ENCODE measurements at regions not wholly inside any gene's neighbourhood (a gene's known extent, or its start where the extent isn't known, plus 50 kb on each side); places are given as distances from the start of the nearest gene placed in this dataset.
"Not testable (repeated sequence)": the region's sequence is repeated elsewhere in the genome, so short reads cannot be mapped to it uniquely, and the experiment has no call there.

- H3K4me1 ChIP-seq (ENCODE audit: insufficient read depth, low read length) = peaks cover 8% of the 10 kb centered on the region
Measured at GRCh38 chr9:624935-625500, 216.5 kb upstream of the DMRT1 start.

GRCh38 chr9:625613-626012 is 215.9 kb upstream of the DMRT1 start:
- Histone ChIP-seq H3K4me1 (ENCODE audit: insufficient read depth, low read length) (peaks cover 8% of the 10 kb centered on the region), H3K9me3 (ENCODE audit: low read depth, low read length) (no peaks in the 10 kb centered on the region), H3K27me3 (ENCODE audit: insufficient read depth, low read length) (no peaks in the 10 kb centered on the region), H3K4me3 (ENCODE audit: low read length) (no peak overlapping the region)

More at GRCh38 chr9:624935-625500, 216.5 kb upstream of the DMRT1 start:
- Histone ChIP-seq H3K4me3 (ENCODE audit: low read length) (no peak overlapping the region), H3K27me3 (ENCODE audit: insufficient read depth, low read length) (no peaks in the 10 kb centered on the region), H3K9me3 (ENCODE audit: low read depth, low read length) (no peaks in the 10 kb centered on the region)

GRCh38 chr9:626114-626513 is 215.4 kb upstream of the DMRT1 start:
- not testable (repeated sequence) for H3K27me3 ChIP-seq (ENCODE audit: insufficient read depth, low read length); H3K4me3 ChIP-seq (ENCODE audit: low read length); H3K9me3 ChIP-seq (ENCODE audit: low read depth, low read length); H3K4me1 ChIP-seq (ENCODE audit: insufficient read depth, low read length)

- peaks cover 9% of the 10 kb centered on the region for H3K4me1 ChIP-seq (ENCODE audit: insufficient read depth, low read length)
- H3K9me3 ChIP-seq (ENCODE audit: low read depth, low read length) = no peaks in the 10 kb centered on the region
- no peaks in the 10 kb centered on the region for H3K27me3 ChIP-seq (ENCODE audit: insufficient read depth, low read length)
- no peak overlapping the region for H3K4me3 ChIP-seq (ENCODE audit: low read length)
Measured at GRCh38 chr9:626596-626995, 214.9 kb upstream of the DMRT1 start.

GRCh38 chr9:627336-627970 is 214.0 kb upstream of the DMRT1 start:
- Histone ChIP-seq H3K4me3 (ENCODE audit: low read length) (no peak overlapping the region), H3K4me1 (ENCODE audit: insufficient read depth, low read length) (peaks cover 8% of the 10 kb centered on the region), H3K27me3 (ENCODE audit: insufficient read depth, low read length) (no peaks in the 10 kb centered on the region), H3K9me3 (ENCODE audit: low read depth, low read length) (no peaks in the 10 kb centered on the region)

GRCh38 chr9:629146-629545 is 212.4 kb upstream of the DMRT1 start:
- peaks cover 8% of the 10 kb centered on the region for H3K4me1 ChIP-seq (ENCODE audit: insufficient read depth, low read length)
- no peaks in the 10 kb centered on the region for H3K27me3 ChIP-seq (ENCODE audit: insufficient read depth, low read length)

GRCh38 chr9:630817-631216 is 210.7 kb upstream of the DMRT1 start:
- Histone ChIP-seq H3K4me1 (ENCODE audit: insufficient read depth, low read length) (peaks cover 8% of the 10 kb centered on the region), H3K27me3 (ENCODE audit: insufficient read depth, low read length) (no peaks in the 10 kb centered on the region), H3K9me3 (ENCODE audit: low read depth, low read length) (no peaks in the 10 kb centered on the region), H3K4me3 (ENCODE audit: low read length) (no peak overlapping the region)

More at GRCh38 chr9:629146-629545, 212.4 kb upstream of the DMRT1 start:
- no peak overlapping the region for H3K4me3 ChIP-seq (ENCODE audit: low read length)
- no peaks in the 10 kb centered on the region for H3K9me3 ChIP-seq (ENCODE audit: low read depth, low read length)

- Histone ChIP-seq H3K4me3 (ENCODE audit: low read length) (no peak overlapping the region), H3K9me3 (ENCODE audit: low read depth, low read length) (no peaks in the 10 kb centered on the region), H3K4me1 (ENCODE audit: insufficient read depth, low read length) (peaks cover 8% of the 10 kb centered on the region), H3K27me3 (ENCODE audit: insufficient read depth, low read length) (no peaks in the 10 kb centered on the region)
Measured at GRCh38 chr9:631596-631995, 209.9 kb upstream of the DMRT1 start.

- H3K9me3 ChIP-seq (ENCODE audit: low read depth, low read length) = no peaks in the 10 kb centered on the region
- peaks cover 8% of the 10 kb centered on the region for H3K4me1 ChIP-seq (ENCODE audit: insufficient read depth, low read length)
- no peak overlapping the region for H3K4me3 ChIP-seq (ENCODE audit: low read length)
- no peaks in the 10 kb centered on the region for H3K27me3 ChIP-seq (ENCODE audit: insufficient read depth, low read length)
Measured at GRCh38 chr9:633461-633860, 208.0 kb upstream of the DMRT1 start.

- Histone ChIP-seq H3K27me3 (ENCODE audit: insufficient read depth, low read length) (no peaks in the 10 kb centered on the region), H3K4me3 (ENCODE audit: low read length) (no peak overlapping the region), H3K9me3 (ENCODE audit: low read depth, low read length) (no peaks in the 10 kb centered on the region), H3K4me1 (ENCODE audit: insufficient read depth, low read length) (peaks cover 3% of the 10 kb centered on the region)
Measured at GRCh38 chr9:636931-637591, 204.4 kb upstream of the DMRT1 start.

GRCh38 chr9:638152-638551 is 203.3 kb upstream of the DMRT1 start:
- no peaks in the 10 kb centered on the region for H3K9me3 ChIP-seq (ENCODE audit: low read depth, low read length)
- H3K27me3 ChIP-seq (ENCODE audit: insufficient read depth, low read length) = no peaks in the 10 kb centered on the region
- peaks cover 4% of the 10 kb centered on the region for H3K4me1 ChIP-seq (ENCODE audit: insufficient read depth, low read length)
- no peak overlapping the region for H3K4me3 ChIP-seq (ENCODE audit: low read length)

GRCh38 chr9:642014-642413 is 199.5 kb upstream of the DMRT1 start:
- Histone ChIP-seq H3K4me3 (ENCODE audit: low read length) (no peak overlapping the region), H3K4me1 (ENCODE audit: insufficient read depth, low read length) (peaks cover 4% of the 10 kb centered on the region), H3K9me3 (ENCODE audit: low read depth, low read length) (no peaks in the 10 kb centered on the region), H3K27me3 (ENCODE audit: insufficient read depth, low read length) (no peaks in the 10 kb centered on the region)

GRCh38 chr9:643966-644365 is 197.5 kb upstream of the DMRT1 start:
- Histone ChIP-seq H3K9me3 (ENCODE audit: low read depth, low read length) (no peaks in the 10 kb centered on the region), H3K27me3 (ENCODE audit: insufficient read depth, low read length) (no peaks in the 10 kb centered on the region), H3K4me3 (ENCODE audit: low read length) (no peak overlapping the region), H3K4me1 (ENCODE audit: insufficient read depth, low read length) (peaks cover 4% of the 10 kb centered on the region)

GRCh38 chr9:647522-647921 is 194.0 kb upstream of the DMRT1 start:
- Histone ChIP-seq H3K4me3 (ENCODE audit: low read length) (no peak overlapping the region), H3K27me3 (ENCODE audit: insufficient read depth, low read length) (no peaks in the 10 kb centered on the region), H3K9me3 (ENCODE audit: low read depth, low read length) (no peaks in the 10 kb centered on the region), H3K4me1 (ENCODE audit: insufficient read depth, low read length) (peaks cover 16% of the 10 kb centered on the region)

- no peaks in the 10 kb centered on the region for H3K27me3 ChIP-seq (ENCODE audit: insufficient read depth, low read length)
- H3K9me3 ChIP-seq (ENCODE audit: low read depth, low read length) = no peaks in the 10 kb centered on the region
- peaks cover 16% of the 10 kb centered on the region for H3K4me1 ChIP-seq (ENCODE audit: insufficient read depth, low read length)
- H3K4me3 ChIP-seq (ENCODE audit: low read length) = no peak overlapping the region
Measured at GRCh38 chr9:649128-650074, 192.1 kb upstream of the DMRT1 start.

All from mononuclear cell (primary cell).